ENCODE measurements at regions not wholly inside any gene's neighbourhood (a gene's known extent, or its start where the extent isn't known, plus 50 kb on each side); places are given as distances from the start of the nearest gene placed in this dataset.

GRCh38 chr18:41499345-41499744 is 455.7 kb upstream of the PIK3C3 start:
- H3K36me3 ChIP-seq (ENCODE audit: control insufficient read depth, insufficient read depth, low read length): no peaks in the 10 kb centered on the region
- H3K27me3 ChIP-seq (replicated peaks; ENCODE audit: control insufficient read depth, insufficient read depth, low read length): no peaks in the 10 kb centered on the region
- TF ChIP-seq CTCF (IDR thresholded peaks at IDR 0.05; ENCODE audit: insufficient read depth, low read length, poor library complexity, severe bottlenecking): no peak
- H3K4me3 ChIP-seq (replicated peaks; ENCODE audit: low read depth, low read length): no peak overlapping the region
- DNase-seq (ENCODE audit: extremely low read depth, insufficient read length): no peak

GRCh38 chr18:41490861-41491260 is 464.2 kb upstream of the PIK3C3 start:
- TF ChIP-seq CTCF (IDR thresholded peaks at IDR 0.05; ENCODE audit: insufficient read depth, low read length, poor library complexity, severe bottlenecking): no peak
- H3K36me3 ChIP-seq (ENCODE audit: control insufficient read depth, insufficient read depth, low read length): no peaks in the 10 kb centered on the region
- H3K4me3 ChIP-seq (replicated peaks; ENCODE audit: low read depth, low read length): no peak overlapping the region
- no peak for DNase-seq (ENCODE audit: extremely low read depth, insufficient read length)
- H3K27me3 ChIP-seq (replicated peaks; ENCODE audit: control insufficient read depth, insufficient read depth, low read length): no peaks in the 10 kb centered on the region

GRCh38 chr18:41486575-41486974 is 468.5 kb upstream of the PIK3C3 start:
- TF ChIP-seq CTCF (IDR thresholded peaks at IDR 0.05; ENCODE audit: insufficient read depth, low read length, poor library complexity, severe bottlenecking): no peak
- no peaks in the 10 kb centered on the region for H3K36me3 ChIP-seq (ENCODE audit: control insufficient read depth, insufficient read depth, low read length)
- no peak overlapping the region for H3K4me3 ChIP-seq (replicated peaks; ENCODE audit: low read depth, low read length)
- H3K27me3 ChIP-seq (replicated peaks; ENCODE audit: control insufficient read depth, insufficient read depth, low read length): no peaks in the 10 kb centered on the region
- DNase-seq (ENCODE audit: extremely low read depth, insufficient read length): no peak

GRCh38 chr18:41484069-41484468 is 471.0 kb upstream of the PIK3C3 start:
- DNase-seq (ENCODE audit: extremely low read depth, insufficient read length): no peak
- Histone ChIP-seq H3K36me3 (ENCODE audit: control insufficient read depth, insufficient read depth, low read length) (no peaks in the 10 kb centered on the region), H3K4me3 (replicated peaks; ENCODE audit: low read depth, low read length) (no peak overlapping the region), H3K27me3 (replicated peaks; ENCODE audit: control insufficient read depth, insufficient read depth, low read length) (no peaks in the 10 kb centered on the region)
- TF ChIP-seq CTCF (IDR thresholded peaks at IDR 0.05; ENCODE audit: insufficient read depth, low read length, poor library complexity, severe bottlenecking): no peak

GRCh38 chr18:41482501-41482900 is 472.5 kb upstream of the PIK3C3 start:
- H3K36me3 ChIP-seq (ENCODE audit: control insufficient read depth, insufficient read depth, low read length): no peaks in the 10 kb centered on the region
- H3K4me3 ChIP-seq (replicated peaks; ENCODE audit: low read depth, low read length): no peak overlapping the region
- no peak for DNase-seq (ENCODE audit: extremely low read depth, insufficient read length)
- TF ChIP-seq CTCF (IDR thresholded peaks at IDR 0.05; ENCODE audit: insufficient read depth, low read length, poor library complexity, severe bottlenecking): no peak
- H3K27me3 ChIP-seq (replicated peaks; ENCODE audit: control insufficient read depth, insufficient read depth, low read length): no peaks in the 10 kb centered on the region

GRCh38 chr18:41466436-41467160 is 488.4 kb upstream of the PIK3C3 start:
- no peak for TF ChIP-seq CTCF (IDR thresholded peaks at IDR 0.05; ENCODE audit: insufficient read depth, low read length, poor library complexity, severe bottlenecking)
- no peak overlapping the region for H3K4me3 ChIP-seq (replicated peaks; ENCODE audit: low read depth, low read length)
- H3K27me3 ChIP-seq (replicated peaks; ENCODE audit: control insufficient read depth, insufficient read depth, low read length): no peaks in the 10 kb centered on the region
- no peak for DNase-seq (ENCODE audit: extremely low read depth, insufficient read length)
- H3K36me3 ChIP-seq (ENCODE audit: control insufficient read depth, insufficient read depth, low read length): no peaks in the 10 kb centered on the region

Data from GM06990 (cell line).